SK-N-SH (cell line): ENCODE measurements at regions not wholly inside any gene's neighbourhood (a gene's known extent, or its start where the extent isn't known, plus 50 kb on each side); places are given as distances from the start of the nearest gene placed in this dataset.

Experiments
- CTCF ChIA-PET: fragments of 300-600, 350-600 bp; formaldehyde crosslinking; extraction: SDS; loops from one replicate; lab custom pipeline; 2021; lab: Yijun Ruan, JAX
- POLR2A ChIA-PET: fragments of 350-600 bp; sonication (Branson Sonifier 250); formaldehyde crosslinking; extraction: SDS; loops from one replicate; lab custom pipeline; 2020; ENCODE audit warnings: antibody characterized with exemption, inconsistent platforms; lab: Yijun Ruan, JAX
- DNase-seq: peaks from one replicate; pipeline ENCODE4 v3.0.0; 2012
- H2AFZ ChIP-seq: fragments of 200-600 bp; sonication (generic); 2 replicates; pipeline ENCODE4 v1.8.1; 2016; ENCODE audit warnings: antibody characterized with exemption, mild to moderate bottlenecking, low read depth
- H3F3A ChIP-seq: fragments of 200-600 bp; sonication (generic); replicated peaks from 2 replicates; pipeline ENCODE3; 2016; ENCODE audit warnings: antibody characterized with exemption, mild to moderate bottlenecking; ENCODE audit not compliant: insufficient read depth
- H3K27ac ChIP-seq, 2 experiments: fragments of 200-500 bp in 1 of 2; fragments of 200-600 bp in 1 of 2; sonication (Bioruptor generic) in 1 of 2; sonication (generic), shearing (Covaris generic) in 1 of 2; 2 replicates each; pipeline versions ENCODE4 v1.5.1 to v1.6.1; 2014 to 2016; ENCODE audit warnings: low read depth in 2 of 2, inconsistent platforms in 1 of 2, low read length in 1 of 2, mild to moderate bottlenecking in 1 of 2, mixed read lengths in 1 of 2
- H3K27me3 ChIP-seq: fragments of 200-600 bp; sonication (generic), shearing (Covaris generic); 2 replicates; pipeline ENCODE4 v1.6.1; 2016; ENCODE audit warnings: mixed run types; ENCODE audit not compliant: insufficient read depth
- H3K36me3 ChIP-seq, 2 experiments: fragments of 200-500 bp in 1 of 2; fragments of 200-600 bp in 1 of 2; sonication (Bioruptor generic) in 1 of 2; sonication (generic) in 1 of 2; replicated peaks in 1 of 2; 2 replicates each; pipeline versions ENCODE3 to v1.5.1; 2014 to 2016; ENCODE audit warnings: low read length in 1 of 2, mild to moderate bottlenecking in 1 of 2; ENCODE audit not compliant: insufficient read depth in 2 of 2, control insufficient read depth in 1 of 2
- H3K4me1 ChIP-seq, 2 experiments: fragments of 200-500 bp in 1 of 2; fragments of 200-600 bp in 1 of 2; sonication (Bioruptor generic) in 1 of 2; sonication (generic), shearing (Covaris generic) in 1 of 2; 2 replicates each; pipeline versions ENCODE4 v1.5.1 to v1.6.1; 2014 to 2016; ENCODE audit warnings: low read depth in 1 of 2, low read length in 1 of 2, mixed run types in 1 of 2; ENCODE audit not compliant: insufficient read depth in 2 of 2, control insufficient read depth in 1 of 2
- H3K4me2 ChIP-seq: fragments of 200-600 bp; sonication (generic), shearing (Covaris generic); 2 replicates; pipeline ENCODE4 v1.6.1; 2017; ENCODE audit warnings: mixed run types
- H3K4me3 ChIP-seq, 2 experiments: fragments of 200-500 bp in 1 of 2; fragments of 200-600 bp in 1 of 2; sonication (Bioruptor generic) in 1 of 2; sonication (generic), shearing (Covaris generic) in 1 of 2; 2 replicates each; pipeline versions ENCODE4 v1.5.1 to v1.8.1; 2014 to 2016; ENCODE audit warnings: low read depth in 2 of 2, inconsistent platforms in 1 of 2, low read length in 1 of 2, mild to moderate bottlenecking in 1 of 2, mixed read lengths in 1 of 2, moderate library complexity in 1 of 2
- H3K79me2 ChIP-seq: fragments of 200-600 bp; sonication (generic); 2 replicates; pipeline ENCODE4 v1.8.1; 2017; ENCODE audit warnings: mild to moderate bottlenecking; ENCODE audit not compliant: insufficient read depth
- H3K9ac ChIP-seq: fragments of 200-600 bp; sonication (generic); 2 replicates; pipeline ENCODE4 v1.6.1; 2017; ENCODE audit warnings: mixed run types
- H3K9me2 ChIP-seq: fragments of 200-600 bp; sonication (generic); 2 replicates; pipeline ENCODE4 v1.6.1; 2017; ENCODE audit warnings: mixed run types
- H3K9me3 ChIP-seq: fragments of 200-600 bp; sonication (generic); 2 replicates; pipeline ENCODE4 v1.6.1; 2017; ENCODE audit warnings: mixed run types, mild to moderate bottlenecking, moderate library complexity
- H4K20me1 ChIP-seq: fragments of 200-600 bp; sonication (generic); 2 replicates; pipeline ENCODE4 v1.6.1; 2017; ENCODE audit warnings: mild to moderate bottlenecking, mixed run types; ENCODE audit not compliant: insufficient read depth
- CHD2 ChIP-seq: fragments of 150-350 bp; IDR thresholded peaks from 2 replicates; pipeline ENCODE4 v1.6.1; 2018; ENCODE audit warnings: low read length; ENCODE audit not compliant: partially characterized antibody
- ELF1 ChIP-seq: IDR thresholded peaks from 2 replicates; pipeline ENCODE4 v1.4.0; 2012
- EP300 ChIP-seq, 2 experiments: IDR thresholded peaks; 2 replicates each; pipeline versions ENCODE4 v1.4.0 to v1.6.1; 2012; ENCODE audit warnings: borderline replicate concordance in 1 of 2, low read depth in 1 of 2, low read length in 1 of 2
- FOSL2 ChIP-seq: IDR thresholded peaks from 2 replicates; pipeline ENCODE4 v1.4.0; 2012; ENCODE audit warnings: low read depth, mild to moderate bottlenecking, moderate library complexity, borderline replicate concordance
- FOXJ3 ChIP-seq: sonication (generic); formaldehyde crosslinking; IDR thresholded peaks from 2 replicates; pipeline ENCODE4 v1.5.1; 2020; ENCODE audit warnings: mild to moderate bottlenecking, missing genetic modification reagents
- FOXM1 ChIP-seq: IDR thresholded peaks from 2 replicates; pipeline ENCODE4 v1.4.0; 2012; ENCODE audit warnings: low read depth, mild to moderate bottlenecking
- GATA2 ChIP-seq: sonication (generic); formaldehyde crosslinking; IDR thresholded peaks from 2 replicates; pipeline ENCODE4 v1.5.0; 2020; ENCODE audit warnings: mild to moderate bottlenecking, missing genetic modification reagents
- IRF3 ChIP-seq: fragments of 150-350 bp; IDR thresholded peaks from 2 replicates; pipeline ENCODE4 v1.6.1; 2016; ENCODE audit warnings: mild to moderate bottlenecking, low read depth, low read length
- JUND ChIP-seq: IDR thresholded peaks from 2 replicates; pipeline ENCODE4 v1.4.0; 2012
- MEF2A ChIP-seq: IDR thresholded peaks from 2 replicates; pipeline ENCODE4 v1.4.0; 2012; ENCODE audit warnings: low read depth, borderline replicate concordance
- MXI1 ChIP-seq: IDR thresholded peaks from 2 replicates; pipeline ENCODE4 v1.6.1; 2012; ENCODE audit warnings: mild to moderate bottlenecking, low read depth, low read length, improper control_type of control experiment
- NFIC ChIP-seq: IDR thresholded peaks from 2 replicates; pipeline ENCODE4 v1.4.0; 2012; ENCODE audit warnings: borderline replicate concordance
- NRF1 ChIP-seq: IDR thresholded peaks from 2 replicates; pipeline ENCODE4 v1.6.1; 2012; ENCODE audit warnings: low read depth, mild to moderate bottlenecking, low read length
- POLR2AphosphoS5 ChIP-seq: IDR thresholded peaks from 2 replicates; pipeline ENCODE4 v1.6.1; 2012; ENCODE audit warnings: low read depth, low read length
- RCOR1 ChIP-seq: fragments of 150-350 bp; IDR thresholded peaks from 2 replicates; pipeline ENCODE4 v1.6.1; 2017; ENCODE audit warnings: antibody characterized with exemption, low read length
- SMC3 ChIP-seq: IDR thresholded peaks from 2 replicates; pipeline ENCODE4 v1.6.1; 2012; ENCODE audit warnings: low read depth, low read length, improper control_type of control experiment
- TAF1 ChIP-seq: IDR thresholded peaks from 2 replicates; pipeline ENCODE4 v1.6.1; 2012; ENCODE audit warnings: low read depth, mild to moderate bottlenecking, low read length, moderate library complexity, borderline replicate concordance
- WGBS: methylation state at CpG from one replicate; pipeline ENCODE4 v1.1.6; 2017; ENCODE audit warnings: low lambda C conversion rate; 5-methylcytosine and 5-hydroxymethylcytosine counted together
- TF ChIP-seq, protein P1 (sequence below): fragments of 200-600 bp; sonication (generic); IDR thresholded peaks from 2 replicates; pipeline ENCODE4 v1.6.1; 2017; ENCODE audit warnings: antibody characterized with exemption, mild to moderate bottlenecking, moderate library complexity
- TF ChIP-seq, protein P2 (sequence below): fragments of 150-350 bp; IDR thresholded peaks from 2 replicates; pipeline ENCODE4 v1.6.1; 2017; ENCODE audit warnings: antibody characterized with exemption, low read length, low read depth, borderline replicate concordance
- TF ChIP-seq, protein P3 (sequence below): IDR thresholded peaks from 2 replicates; pipeline ENCODE4 v1.4.0; 2012; ENCODE audit warnings: low read depth, borderline replicate concordance

- Histone ChIP-seq H3K9me3 (no peaks in the 10 kb centered on the region), H3K27ac (no peak overlapping the region), H3K9ac (no peak overlapping the region), H3K4me1 (peaks cover 0 to 4% of the 10 kb centered on the region in 2 experiments; a peak in 1 of 4 replicates), H3F3A (no peaks in the 10 kb centered on the region), H3K27me3 (no peaks in the 10 kb centered on the region), H2AFZ (no peak overlapping the region), H3K36me3 (no peaks in the 10 kb centered on the region), H3K9me2 (no peaks in the 10 kb centered on the region), H3K79me2 (no peaks in the 10 kb centered on the region), H3K4me3 (no peak overlapping the region), H4K20me1 (no peaks in the 10 kb centered on the region), H3K4me2 (no peak overlapping the region)
- ChIA-PET POLR2A (no interaction called here), CTCF (interaction anchor here (0.6 to 1.0 kb wide), 2 partner anchors 11 to 85 kb away, joined by 3 read pairs; no protein-coding TSS in a partner anchor)
- DNase-seq, result no peak
- 69% methylated on average over 1 of the region's 1 CpG for WGBS
- no peak for TF ChIP-seq NRF1
- TF ChIP-seq CHD2, result no peak
- no peak for TF ChIP-seq MXI1
- no peak for TF ChIP-seq POLR2AphosphoS5
- TF ChIP-seq NFIC, result no peak
- TF ChIP-seq, protein P1, sequence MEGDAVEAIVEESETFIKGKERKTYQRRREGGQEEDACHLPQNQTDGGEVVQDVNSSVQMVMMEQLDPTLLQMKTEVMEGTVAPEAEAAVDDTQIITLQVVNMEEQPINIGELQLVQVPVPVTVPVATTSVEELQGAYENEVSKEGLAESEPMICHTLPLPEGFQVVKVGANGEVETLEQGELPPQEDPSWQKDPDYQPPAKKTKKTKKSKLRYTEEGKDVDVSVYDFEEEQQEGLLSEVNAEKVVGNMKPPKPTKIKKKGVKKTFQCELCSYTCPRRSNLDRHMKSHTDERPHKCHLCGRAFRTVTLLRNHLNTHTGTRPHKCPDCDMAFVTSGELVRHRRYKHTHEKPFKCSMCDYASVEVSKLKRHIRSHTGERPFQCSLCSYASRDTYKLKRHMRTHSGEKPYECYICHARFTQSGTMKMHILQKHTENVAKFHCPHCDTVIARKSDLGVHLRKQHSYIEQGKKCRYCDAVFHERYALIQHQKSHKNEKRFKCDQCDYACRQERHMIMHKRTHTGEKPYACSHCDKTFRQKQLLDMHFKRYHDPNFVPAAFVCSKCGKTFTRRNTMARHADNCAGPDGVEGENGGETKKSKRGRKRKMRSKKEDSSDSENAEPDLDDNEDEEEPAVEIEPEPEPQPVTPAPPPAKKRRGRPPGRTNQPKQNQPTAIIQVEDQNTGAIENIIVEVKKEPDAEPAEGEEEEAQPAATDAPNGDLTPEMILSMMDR, result no peak
- TF ChIP-seq, protein P2, sequence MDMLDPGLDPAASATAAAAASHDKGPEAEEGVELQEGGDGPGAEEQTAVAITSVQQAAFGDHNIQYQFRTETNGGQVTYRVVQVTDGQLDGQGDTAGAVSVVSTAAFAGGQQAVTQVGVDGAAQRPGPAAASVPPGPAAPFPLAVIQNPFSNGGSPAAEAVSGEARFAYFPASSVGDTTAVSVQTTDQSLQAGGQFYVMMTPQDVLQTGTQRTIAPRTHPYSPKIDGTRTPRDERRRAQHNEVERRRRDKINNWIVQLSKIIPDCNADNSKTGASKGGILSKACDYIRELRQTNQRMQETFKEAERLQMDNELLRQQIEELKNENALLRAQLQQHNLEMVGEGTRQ, result no peak
- TF ChIP-seq EP300 (IDR thresholded peaks at IDR 0.05; ENCODE audit: borderline replicate concordance in 1 of 2, low read depth in 1 of 2, low read length in 1 of 2), result no peak
- no peak for TF ChIP-seq JUND
- TF ChIP-seq, protein P3, sequence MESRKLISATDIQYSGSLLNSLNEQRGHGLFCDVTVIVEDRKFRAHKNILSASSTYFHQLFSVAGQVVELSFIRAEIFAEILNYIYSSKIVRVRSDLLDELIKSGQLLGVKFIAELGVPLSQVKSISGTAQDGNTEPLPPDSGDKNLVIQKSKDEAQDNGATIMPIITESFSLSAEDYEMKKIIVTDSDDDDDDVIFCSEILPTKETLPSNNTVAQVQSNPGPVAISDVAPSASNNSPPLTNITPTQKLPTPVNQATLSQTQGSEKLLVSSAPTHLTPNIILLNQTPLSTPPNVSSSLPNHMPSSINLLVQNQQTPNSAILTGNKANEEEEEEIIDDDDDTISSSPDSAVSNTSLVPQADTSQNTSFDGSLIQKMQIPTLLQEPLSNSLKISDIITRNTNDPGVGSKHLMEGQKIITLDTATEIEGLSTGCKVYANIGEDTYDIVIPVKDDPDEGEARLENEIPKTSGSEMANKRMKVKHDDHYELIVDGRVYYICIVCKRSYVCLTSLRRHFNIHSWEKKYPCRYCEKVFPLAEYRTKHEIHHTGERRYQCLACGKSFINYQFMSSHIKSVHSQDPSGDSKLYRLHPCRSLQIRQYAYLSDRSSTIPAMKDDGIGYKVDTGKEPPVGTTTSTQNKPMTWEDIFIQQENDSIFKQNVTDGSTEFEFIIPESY, result no peak
- TF ChIP-seq MEF2A, result no peak
- TF ChIP-seq FOXM1, result no peak
- no peak for TF ChIP-seq FOSL2
- TF ChIP-seq RCOR1, result no peak
- TF ChIP-seq GATA2 (CRISPR knock-in tag), result no peak
- no peak for TF ChIP-seq SMC3
- TF ChIP-seq TAF1, result no peak
- TF ChIP-seq ELF1, result no peak
- no peak for TF ChIP-seq FOXJ3 (CRISPR knock-in tag)
- no peak for TF ChIP-seq IRF3
Measured at GRCh38 chr5:103404483-103404882, 145.9 kb downstream of the MACIR start.
